Stimulated activated CD4-positive, alpha-beta T cell treated with anti-CD3 and anti-CD28 coated beads, Interleukin-12 subunit alpha, Interleukin-12 subunit beta, amount 100 ng/mL, for 24 hours (primary cell): ENCODE measurements at regions not wholly inside any gene's neighbourhood (a gene's known extent, or its start where the extent isn't known, plus 50 kb on each side); places are given as distances from the start of the nearest gene placed in this dataset.

Experiments
- DNase-seq, 2 experiments: peaks; one replicate each; pipeline ENCODE4 v3.0.0-alpha.2; 2020; ENCODE audit warnings: low read depth in 2 of 2

- no peak for DNase-seq
These were observed 57.0 kb upstream of the HDAC4 start for GRCh38 chr2:239457586-239458445.

DNA sequence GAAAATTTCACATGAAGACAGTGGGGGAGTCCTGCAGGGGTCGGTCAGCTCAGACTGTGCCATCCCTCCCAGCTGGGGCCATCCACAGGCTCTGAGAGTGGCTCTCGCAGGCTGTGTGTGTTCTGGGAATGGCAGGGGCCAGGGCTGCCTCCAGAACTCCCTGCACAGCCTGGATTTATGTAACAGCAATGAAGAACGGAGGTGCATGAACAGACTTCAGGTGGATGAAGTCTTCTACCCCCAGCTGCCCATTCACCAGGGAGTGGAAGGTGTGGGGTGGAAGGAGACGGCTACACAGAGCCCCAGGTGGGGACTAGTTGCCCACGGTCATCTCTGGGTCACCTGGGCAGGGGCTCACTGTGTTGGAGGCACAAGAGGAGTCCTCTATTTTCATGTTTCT lies 56.1 kb upstream of the HDAC4 start:
- no peak for DNase-seq

DNA sequence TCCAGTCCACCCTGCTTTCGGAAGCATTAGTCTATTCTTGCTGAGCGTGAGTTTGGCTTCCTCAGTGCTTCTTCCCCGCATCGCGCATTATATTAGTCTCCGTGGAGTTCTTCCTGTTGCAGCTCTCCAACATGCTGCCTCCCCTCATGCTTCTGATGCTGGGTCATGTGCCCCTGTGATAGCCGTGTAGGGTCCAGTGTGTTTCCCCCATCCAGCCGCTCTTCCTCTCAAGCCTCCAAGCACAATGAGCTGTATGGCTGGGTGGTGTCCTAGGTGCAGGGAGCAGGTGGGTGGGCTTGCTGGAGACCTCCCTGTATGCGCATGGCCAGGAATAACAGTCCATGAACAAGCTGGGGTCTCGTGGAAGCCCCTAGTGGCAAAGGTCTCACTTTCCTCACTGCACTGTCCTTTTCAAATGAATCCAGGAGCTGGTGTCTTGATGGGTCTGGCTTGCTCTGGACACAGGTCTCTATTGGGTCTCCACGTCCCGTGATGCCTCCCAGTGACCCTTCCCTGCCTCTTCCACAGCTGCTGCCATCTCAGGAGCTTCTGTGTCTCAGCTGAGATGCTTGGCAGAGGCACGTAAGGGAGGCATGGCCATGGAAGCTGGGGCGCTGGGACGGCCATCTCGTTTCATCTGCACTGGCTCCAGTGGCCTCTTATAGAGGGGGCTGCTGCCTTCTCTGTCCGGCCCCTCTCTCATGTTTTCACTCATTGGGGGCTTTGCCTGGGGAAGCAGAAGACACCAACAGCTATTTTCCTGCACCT lies 54.8 kb upstream of the HDAC4 start:
- no peak for DNase-seq

- no peak for DNase-seq
These were observed 53.7 kb upstream of the HDAC4 start for GRCh38 chr2:239454507-239454906.
